ENCODE measurements at regions not wholly inside any gene's neighbourhood (a gene's known extent, or its start where the extent isn't known, plus 50 kb on each side); places are given as distances from the start of the nearest gene placed in this dataset.

GRCh38 chr4:54863571-54864255 is 206.0 kb downstream of the KIT start:
- POLR2A ChIA-PET = no interaction called here
- Mint-ChIP-seq H3K27ac (no peak overlapping the region), H3K4me1 (ENCODE audit: low read depth) (no peaks in the 10 kb centered on the region), H3K9me3 (no peaks in the 10 kb centered on the region), H3K36me3 (no peaks in the 10 kb centered on the region), H3K27me3 (no peaks in the 10 kb centered on the region), H3K4me3 (no peak overlapping the region)
- intact Hi-C loops (cut with micrococcal nuclease) = no loop called here
- CTCF ChIA-PET = no interaction called here
- DNase-seq = no peak

DNA sequence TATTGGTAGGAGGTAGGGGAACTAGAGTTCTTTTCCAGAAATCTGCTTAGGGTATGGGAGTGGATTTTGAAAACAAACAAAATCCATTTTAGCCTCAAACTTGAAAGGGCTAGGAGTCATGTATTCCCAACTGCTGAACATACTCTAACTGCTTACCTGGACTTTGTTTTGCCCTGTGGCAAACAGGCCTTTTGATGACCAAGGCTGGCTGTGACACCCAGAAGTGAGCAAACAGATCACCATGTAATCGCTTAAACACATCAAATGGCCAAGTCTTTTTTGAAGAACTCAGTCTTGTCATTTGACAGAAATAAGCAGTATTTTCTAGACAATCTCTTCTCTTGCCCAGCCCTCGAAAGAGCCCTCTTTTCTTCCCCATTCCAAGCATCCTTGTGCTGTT is 203.4 kb downstream of the KIT start:
- Mint-ChIP-seq H3K36me3 (no peaks in the 10 kb centered on the region), H3K9me3 (no peaks in the 10 kb centered on the region), H3K4me3 (no peak overlapping the region), H3K27me3 (no peaks in the 10 kb centered on the region), H3K27ac (no peak overlapping the region), H3K4me1 (ENCODE audit: low read depth) (no peaks in the 10 kb centered on the region)
- DNase-seq = no peak
- POLR2A ChIA-PET = no interaction called here
- intact Hi-C loops (cut with micrococcal nuclease) = no loop called here
- CTCF ChIA-PET = no interaction called here

GRCh38 chr4:54855191-54855854 is 197.6 kb downstream of the KIT start:
- Mint-ChIP-seq H3K4me1 (ENCODE audit: low read depth) (no peaks in the 10 kb centered on the region), H3K4me3 (no peak overlapping the region), H3K27ac (no peak overlapping the region), H3K9me3 (no peaks in the 10 kb centered on the region), H3K27me3 (no peaks in the 10 kb centered on the region), H3K36me3 (no peaks in the 10 kb centered on the region)
- DNase-seq = no peak
- ChIA-PET CTCF (no interaction called here), POLR2A (no interaction called here)
- intact Hi-C loops (cut with micrococcal nuclease) = no loop called here

GRCh38 chr4:54852602-54853001 is 194.8 kb downstream of the KIT start:
- CTCF ChIA-PET = no interaction called here
- H3K4me3 Mint-ChIP-seq = no peak overlapping the region

GRCh38 chr4:54852054-54852453 is 194.3 kb downstream of the KIT start:
- Mint-ChIP-seq H3K27ac (no peak overlapping the region), H3K9me3 (no peaks in the 10 kb centered on the region), H3K4me1 (ENCODE audit: low read depth) (no peaks in the 10 kb centered on the region), H3K4me3 (no peak overlapping the region), H3K27me3 (no peaks in the 10 kb centered on the region), H3K36me3 (no peaks in the 10 kb centered on the region)
- no peak for DNase-seq
- ChIA-PET POLR2A (no interaction called here), CTCF (no interaction called here)
- intact Hi-C loops (cut with micrococcal nuclease) = no loop called here

More at GRCh38 chr4:54852602-54853001, 194.8 kb downstream of the KIT start:
- intact Hi-C loops (cut with micrococcal nuclease) = no loop called here
- Mint-ChIP-seq H3K36me3 (no peaks in the 10 kb centered on the region), H3K4me1 (ENCODE audit: low read depth) (no peaks in the 10 kb centered on the region), H3K27me3 (no peaks in the 10 kb centered on the region), H3K27ac (no peak overlapping the region), H3K9me3 (no peaks in the 10 kb centered on the region)
- POLR2A ChIA-PET = no interaction called here
- no peak for DNase-seq

- peaks cover 1% of the 10 kb centered on the region for H3K4me1 Mint-ChIP-seq (ENCODE audit: low read depth)
- no peaks in the 10 kb centered on the region for H3K27me3 Mint-ChIP-seq
- ChIA-PET POLR2A (no interaction called here), CTCF (no interaction called here)
- intact Hi-C loops (cut with micrococcal nuclease) = no loop called here
- no peak overlapping the region for H3K27ac Mint-ChIP-seq
- no peaks in the 10 kb centered on the region for H3K9me3 Mint-ChIP-seq
- H3K36me3 Mint-ChIP-seq = no peaks in the 10 kb centered on the region
- DNase-seq = no peak
- no peak overlapping the region for H3K4me3 Mint-ChIP-seq
Measured at GRCh38 chr4:54844911-54845310, 187.2 kb downstream of the KIT start.

DNA sequence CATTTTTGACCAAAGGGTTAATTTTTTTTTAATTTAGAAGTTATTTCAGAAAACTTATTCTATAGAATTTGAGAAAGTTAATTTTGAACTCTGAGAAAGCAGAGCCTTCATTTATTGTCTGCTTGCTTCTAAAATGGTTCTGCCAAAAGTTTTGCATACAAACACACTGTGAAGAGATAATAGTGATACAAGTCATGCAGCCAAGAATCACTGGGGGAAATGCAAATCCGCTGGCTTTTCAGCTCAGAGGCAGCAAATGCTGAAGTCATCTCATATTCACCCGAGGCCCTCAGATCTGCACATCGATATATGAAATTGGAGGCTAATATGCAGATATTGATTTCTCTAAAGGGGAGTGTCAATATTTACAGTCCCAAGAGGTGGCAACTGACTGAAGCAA is 186.2 kb downstream of the KIT start:
- H3K27me3 Mint-ChIP-seq = no peaks in the 10 kb centered on the region
- ChIA-PET POLR2A (no interaction called here), CTCF (interaction anchor here (0.6 kb wide), 1 partner anchor 118 kb away, joined by 5 read pairs; no protein-coding TSS in a partner anchor)
- no peaks in the 10 kb centered on the region for H3K36me3 Mint-ChIP-seq
- no peak overlapping the region for H3K4me3 Mint-ChIP-seq
- no peak for DNase-seq
- H3K9me3 Mint-ChIP-seq = no peaks in the 10 kb centered on the region
- intact Hi-C loops (cut with micrococcal nuclease) = no loop called here
- no peak overlapping the region for H3K27ac Mint-ChIP-seq
- H3K4me1 Mint-ChIP-seq (ENCODE audit: low read depth) = peaks cover 1% of the 10 kb centered on the region

DNA sequence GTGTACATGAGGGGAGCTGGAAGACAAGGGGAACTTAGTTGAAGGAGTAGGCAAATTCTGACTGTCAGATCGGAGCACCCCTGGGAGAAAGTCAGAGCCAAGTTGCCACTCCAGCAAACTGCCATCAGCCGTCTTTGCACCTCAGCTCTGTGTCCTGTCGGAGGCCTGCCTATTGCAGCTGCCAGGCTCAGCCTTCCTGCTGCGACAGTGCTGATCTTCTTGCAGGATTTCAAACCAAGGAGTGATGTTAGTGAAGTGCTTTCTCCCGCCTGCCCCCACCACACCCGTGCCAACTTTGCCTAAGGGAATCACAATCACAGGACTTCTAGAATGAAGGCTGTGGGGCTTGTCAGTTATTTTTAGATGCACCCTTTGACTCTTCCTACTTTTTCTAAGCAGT is 185.3 kb downstream of the KIT start:
- intact Hi-C loops (cut with micrococcal nuclease) = no loop called here
- Mint-ChIP-seq H3K36me3 (no peaks in the 10 kb centered on the region), H3K27me3 (no peaks in the 10 kb centered on the region), H3K9me3 (no peaks in the 10 kb centered on the region), H3K4me1 (ENCODE audit: low read depth) (peaks cover 1% of the 10 kb centered on the region), H3K27ac (no peak overlapping the region), H3K4me3 (no peak overlapping the region)
- no peak for DNase-seq
- ChIA-PET POLR2A (no interaction called here), CTCF (interaction anchor here (0.6 kb wide), 1 partner anchor 119 kb away, joined by 5 read pairs; no protein-coding TSS in a partner anchor)

- peaks cover 1% of the 10 kb centered on the region for H3K4me1 Mint-ChIP-seq (ENCODE audit: low read depth)
- no peaks in the 10 kb centered on the region for H3K9me3 Mint-ChIP-seq
- no peaks in the 10 kb centered on the region for H3K27me3 Mint-ChIP-seq
- POLR2A ChIA-PET = no interaction called here
- H3K36me3 Mint-ChIP-seq = no peaks in the 10 kb centered on the region
- no peak for DNase-seq
- CTCF ChIA-PET = no interaction called here
- no peak overlapping the region for H3K27ac Mint-ChIP-seq
- no peak overlapping the region for H3K4me3 Mint-ChIP-seq
- intact Hi-C loops (cut with micrococcal nuclease) = no loop called here
Measured at GRCh38 chr4:54842656-54843055, 184.9 kb downstream of the KIT start.

DNA sequence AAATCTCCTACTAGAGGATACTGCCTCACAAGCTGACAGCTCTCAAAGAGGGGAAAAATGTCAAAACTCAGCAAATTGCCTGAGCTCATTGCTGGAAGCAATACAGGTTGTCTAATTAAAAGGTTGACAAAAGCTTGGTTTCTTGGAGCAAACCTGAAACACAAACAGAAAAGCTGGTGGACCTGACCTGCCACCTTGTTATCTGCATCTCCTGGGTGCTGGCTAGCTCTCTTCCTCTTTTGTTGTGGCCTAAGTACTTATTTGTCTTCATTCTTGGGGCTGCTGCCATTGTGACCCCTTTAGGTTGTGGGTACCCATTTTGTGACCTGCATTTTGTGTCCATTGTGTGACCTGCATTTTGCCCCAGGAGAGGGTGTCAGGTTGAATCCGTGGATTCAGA is 184.5 kb downstream of the KIT start:
- Mint-ChIP-seq H3K27ac (no peak overlapping the region), H3K36me3 (no peaks in the 10 kb centered on the region), H3K27me3 (no peaks in the 10 kb centered on the region), H3K4me3 (no peak overlapping the region), H3K9me3 (no peaks in the 10 kb centered on the region), H3K4me1 (ENCODE audit: low read depth) (peaks cover 1% of the 10 kb centered on the region)
- ChIA-PET POLR2A (interaction anchor here (0.7 kb wide), 1 partner anchor 18 kb away, joined by 5 read pairs; no protein-coding TSS in a partner anchor), CTCF (no interaction called here)
- no peak for DNase-seq
- intact Hi-C loops (cut with micrococcal nuclease) = no loop called here

DNA sequence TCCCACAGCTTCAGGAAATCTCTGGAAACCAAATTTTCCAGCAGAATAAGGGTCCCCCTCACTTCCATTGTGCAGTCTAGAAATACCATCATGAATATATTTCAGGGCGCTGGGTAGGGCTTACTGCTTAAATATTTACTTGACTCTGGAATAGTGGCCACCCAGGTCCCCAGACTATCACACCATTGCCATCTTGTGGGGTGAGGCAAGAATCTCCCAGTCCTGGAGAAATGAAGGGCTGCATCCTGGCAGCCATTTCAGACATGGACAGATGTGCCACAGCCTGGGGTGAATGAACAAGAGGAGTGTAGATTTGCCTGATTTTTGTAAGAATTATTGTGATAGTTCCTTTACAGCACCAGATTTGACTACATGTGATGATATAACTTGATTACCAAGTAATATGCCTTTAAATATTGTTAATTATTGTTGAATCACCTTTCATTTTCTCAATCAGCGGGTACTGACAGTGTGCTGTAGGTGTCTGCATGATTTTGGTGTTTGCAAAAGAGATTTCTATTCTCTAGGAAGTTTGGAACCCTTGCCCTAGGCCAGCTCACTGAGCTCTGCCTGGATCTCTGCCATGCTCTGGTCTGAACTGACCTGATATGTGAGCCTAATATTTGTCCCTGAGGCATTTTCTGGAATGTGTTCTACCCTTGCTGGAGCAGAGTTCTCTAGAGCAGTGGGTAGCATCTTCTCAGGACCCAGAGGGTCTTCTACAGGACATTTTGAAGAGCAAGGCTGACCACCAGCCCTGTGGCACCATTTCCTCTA is 183.4 kb downstream of the KIT start:
- no peak for DNase-seq
- Mint-ChIP-seq H3K4me1 (ENCODE audit: low read depth) (peaks cover 1% of the 10 kb centered on the region), H3K4me3 (no peak overlapping the region), H3K27me3 (no peaks in the 10 kb centered on the region), H3K36me3 (no peaks in the 10 kb centered on the region), H3K9me3 (no peaks in the 10 kb centered on the region), H3K27ac (no peak overlapping the region)
- POLR2A ChIA-PET = interaction anchor here (0.7 kb wide), 1 partner anchor 17 kb away, joined by 5 read pairs; no protein-coding TSS in a partner anchor
- intact Hi-C loops (cut with micrococcal nuclease) = no loop called here
- CTCF ChIA-PET = no interaction called here

DNA sequence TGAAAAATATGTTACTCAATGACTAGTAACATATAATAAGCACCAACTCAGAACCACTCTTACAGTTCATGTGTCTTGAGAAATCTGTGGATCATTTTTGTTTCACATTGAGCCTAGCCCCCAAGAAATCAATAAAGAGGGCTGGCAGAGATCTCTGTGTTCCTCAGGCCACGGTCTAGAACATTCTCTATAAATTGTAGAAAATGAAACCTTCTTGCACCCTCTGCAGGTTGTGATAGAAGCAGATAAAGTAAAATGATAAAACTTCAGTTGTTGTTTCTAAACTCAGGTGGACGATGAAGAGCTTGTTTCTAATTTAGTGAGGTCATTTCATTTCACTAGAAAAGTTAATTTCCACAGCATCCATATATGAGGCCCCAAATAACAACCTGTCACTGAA is 182.7 kb downstream of the KIT start:
- ChIA-PET CTCF (no interaction called here), POLR2A (no interaction called here)
- H3K4me3 Mint-ChIP-seq = no peak overlapping the region
- intact Hi-C loops (cut with micrococcal nuclease) = no loop called here
- no peaks in the 10 kb centered on the region for H3K9me3 Mint-ChIP-seq
- no peaks in the 10 kb centered on the region for H3K36me3 Mint-ChIP-seq
- no peaks in the 10 kb centered on the region for H3K27me3 Mint-ChIP-seq
- H3K27ac Mint-ChIP-seq = no peak overlapping the region
- no peak for DNase-seq
- peaks cover 1% of the 10 kb centered on the region for H3K4me1 Mint-ChIP-seq (ENCODE audit: low read depth)

GRCh38 chr4:54838301-54838700 is 180.5 kb downstream of the KIT start:
- Mint-ChIP-seq H3K4me3 (no peak overlapping the region), H3K36me3 (no peaks in the 10 kb centered on the region), H3K27me3 (no peaks in the 10 kb centered on the region), H3K4me1 (ENCODE audit: low read depth) (peaks cover 1% of the 10 kb centered on the region), H3K9me3 (no peaks in the 10 kb centered on the region), H3K27ac (no peak overlapping the region)
- no peak for DNase-seq
- CTCF ChIA-PET = no interaction called here
- POLR2A ChIA-PET = no interaction called here
- intact Hi-C loops (cut with micrococcal nuclease) = no loop called here
